ENCODE measurements at regions not wholly inside any gene's neighbourhood (a gene's known extent, or its start where the extent isn't known, plus 50 kb on each side); places are given as distances from the start of the nearest gene placed in this dataset.

GRCh38 chr13:60944863-60945262, 470.8 kb downstream of the PCDH20 start:
- TF ChIP-seq CTCF (IDR thresholded peaks at IDR 0.05): no peak
- no peak for TF ChIP-seq POLR2A (IDR thresholded peaks at IDR 0.05)

All from esophagus squamous epithelium (tissue), 4 donors.